Tibial nerve (tissue), 4 donors: ENCODE measurements at regions not wholly inside any gene's neighbourhood (a gene's known extent, or its start where the extent isn't known, plus 50 kb on each side); places are given as distances from the start of the nearest gene placed in this dataset.

Source experiments
- EP300 ChIP-seq, 2 donors: sonication (generic); formaldehyde crosslinking; IDR thresholded peaks; one replicate each; pipeline ENCODE4 v1.6.1; 2017; ENCODE audit warnings: antibody characterized with exemption in 2 of 2, mild to moderate bottlenecking in 1 of 2
- POLR2A ChIP-seq, 2 donors: fragments of 450-650 bp; IDR thresholded peaks; one replicate each; pipeline ENCODE4 v1.6.1; 2017; ENCODE audit warnings: antibody characterized with exemption in 2 of 2, mild to moderate bottlenecking in 2 of 2, moderate library complexity in 2 of 2
- TF ChIP-seq, protein P1 (sequence below), 5 experiments: fragments of 200-600 bp in 3 of 5; fragments of 450-650 bp in 2 of 5; sonication (generic) in 3 of 5; IDR thresholded peaks; one replicate each; pipeline ENCODE4 v1.5.1; 2016 to 2019; ENCODE audit warnings: antibody characterized with exemption in 5 of 5, mild to moderate bottlenecking in 3 of 5, moderate library complexity in 2 of 5

DNA sequence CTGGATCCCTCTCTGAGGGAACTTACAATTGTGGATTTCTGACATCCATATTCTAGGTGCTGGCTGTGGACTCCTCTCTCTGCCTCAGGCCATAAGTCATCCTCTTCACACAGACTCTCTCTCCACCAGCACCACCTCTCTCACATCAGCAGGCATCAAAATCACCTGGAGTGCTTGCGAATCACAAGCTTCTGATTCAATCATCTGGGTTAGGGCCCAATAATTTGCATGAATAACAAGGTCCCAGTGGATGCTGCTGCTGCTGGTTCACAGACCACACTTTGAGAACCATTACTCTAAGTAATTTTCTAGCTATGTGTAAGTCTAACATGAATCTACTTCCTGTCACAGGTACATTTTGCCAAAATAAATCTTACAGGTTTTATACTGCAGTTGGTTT, 214.9 kb downstream of the DSEL start:
- no peak for TF ChIP-seq POLR2A (IDR thresholded peaks at IDR 0.05)
- TF ChIP-seq, protein P1, sequence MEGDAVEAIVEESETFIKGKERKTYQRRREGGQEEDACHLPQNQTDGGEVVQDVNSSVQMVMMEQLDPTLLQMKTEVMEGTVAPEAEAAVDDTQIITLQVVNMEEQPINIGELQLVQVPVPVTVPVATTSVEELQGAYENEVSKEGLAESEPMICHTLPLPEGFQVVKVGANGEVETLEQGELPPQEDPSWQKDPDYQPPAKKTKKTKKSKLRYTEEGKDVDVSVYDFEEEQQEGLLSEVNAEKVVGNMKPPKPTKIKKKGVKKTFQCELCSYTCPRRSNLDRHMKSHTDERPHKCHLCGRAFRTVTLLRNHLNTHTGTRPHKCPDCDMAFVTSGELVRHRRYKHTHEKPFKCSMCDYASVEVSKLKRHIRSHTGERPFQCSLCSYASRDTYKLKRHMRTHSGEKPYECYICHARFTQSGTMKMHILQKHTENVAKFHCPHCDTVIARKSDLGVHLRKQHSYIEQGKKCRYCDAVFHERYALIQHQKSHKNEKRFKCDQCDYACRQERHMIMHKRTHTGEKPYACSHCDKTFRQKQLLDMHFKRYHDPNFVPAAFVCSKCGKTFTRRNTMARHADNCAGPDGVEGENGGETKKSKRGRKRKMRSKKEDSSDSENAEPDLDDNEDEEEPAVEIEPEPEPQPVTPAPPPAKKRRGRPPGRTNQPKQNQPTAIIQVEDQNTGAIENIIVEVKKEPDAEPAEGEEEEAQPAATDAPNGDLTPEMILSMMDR (IDR thresholded peaks at IDR 0.05), result no peak
- no peak for TF ChIP-seq EP300 (IDR thresholded peaks at IDR 0.05)
